ENCODE measurements at regions not wholly inside any gene's neighbourhood (a gene's known extent, or its start where the extent isn't known, plus 50 kb on each side); places are given as distances from the start of the nearest gene placed in this dataset.

DNA sequence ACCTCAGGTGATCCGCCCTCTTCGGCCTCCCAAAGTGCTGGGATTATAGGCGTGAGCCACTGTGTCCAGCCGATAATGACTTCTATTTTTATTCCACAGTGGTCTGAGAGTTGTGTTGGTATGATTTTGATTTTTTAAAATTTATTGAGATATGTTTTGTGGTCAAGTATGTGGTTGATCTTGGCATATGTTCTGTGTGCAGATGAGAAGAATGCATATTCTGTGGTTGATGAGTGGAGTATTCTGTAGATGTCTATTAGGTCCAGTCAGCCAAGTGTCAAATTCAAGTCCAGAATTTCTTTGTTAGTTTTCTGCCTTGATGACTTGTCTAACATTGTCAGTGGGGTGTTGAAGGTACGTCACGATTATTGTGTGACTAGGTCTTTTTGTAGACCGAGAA, 338.2 kb upstream of the TARS1 start:
- H2AFZ ChIP-seq (ENCODE audit: low read depth, low read length), result no peak overlapping the region
- no peaks in the 10 kb centered on the region for H3K36me3 ChIP-seq (ENCODE audit: control insufficient read depth, insufficient read depth, low read length)
- no peak for DNase-seq (ENCODE audit: extremely low read depth in 1 of 4, low spot score in 3 of 4)
- no TSS peak for BruUV-seq (replicated peaks)
- no peak overlapping the region for H3K4me3 ChIP-seq
- H3K4me2 ChIP-seq (ENCODE audit: insufficient read depth, low read length), result no peak overlapping the region
- H3K9ac ChIP-seq (ENCODE audit: insufficient read depth in 1 of 2, low read depth in 2 of 2, low read length in 2 of 2), result no peak overlapping the region
- ChIA-PET CTCF (ENCODE audit: low intra/inter-chr PET ratio) (no interaction called here), POLR2A (no interaction called here)
- no peak overlapping the region for H3K27ac ChIP-seq (ENCODE audit: extremely low read depth, low read depth, low read length)
- no peaks in the 10 kb centered on the region for H4K20me1 ChIP-seq (replicated peaks; ENCODE audit: control insufficient read depth, insufficient read depth, low read length)
- ATAC-seq, result no peak
- H3K27me3 ChIP-seq (ENCODE audit: control insufficient read depth in 2 of 2, insufficient read depth in 2 of 2, low read length in 2 of 2), result no peaks in the 10 kb centered on the region
- intact Hi-C loops (cut with micrococcal nuclease), result no loop called here
- no peaks in the 10 kb centered on the region; the same call in none of the 2 replicates for H3K9me3 ChIP-seq (replicated peaks; ENCODE audit: control insufficient read depth, insufficient read depth, low read depth, low read length)
- 3% methylated on average over 7 of the region's 7 CpGs for WGBS (ENCODE audit: insufficient coverage, low coverage, missing lambda C conversion rate)
- H3K79me2 ChIP-seq (ENCODE audit: control insufficient read depth, insufficient read depth, low read length), result no peaks in the 10 kb centered on the region
- FAIRE-seq, result no peak
- no peaks in the 10 kb centered on the region for H3K4me1 ChIP-seq (replicated peaks in 1 of 2; ENCODE audit: control insufficient read depth in 2 of 2, insufficient read depth in 2 of 2, low read length in 2 of 2)
- H3K9me1 ChIP-seq (ENCODE audit: control insufficient read depth, insufficient read depth, low read length), result no peaks in the 10 kb centered on the region
- in situ Hi-C loops (cut with MboI), result no loop called here
- TF ChIP-seq ATF2 (CRISPR knock-in tag; IDR thresholded peaks at IDR 0.05) (no peak), CREBBP (IDR thresholded peaks at IDR 0.05; ENCODE audit: low read depth, low read length) (no peak), DPF2 (IDR thresholded peaks at IDR 0.05) (no peak), ZSCAN32 (CRISPR knock-in tag; IDR thresholded peaks at IDR 0.05) (no peak), KDM5B (IDR thresholded peaks at IDR 0.05; ENCODE audit: insufficient replicate concordance, low read depth, low read length) (no peak), EP300 (IDR thresholded peaks at IDR 0.05; ENCODE audit: low read length) (no peak), ZFP36 (IDR thresholded peaks at IDR 0.05; ENCODE audit: low read depth, low read length, partially characterized antibody) (no peak), ATF7 (IDR thresholded peaks at IDR 0.05) (no peak), FOXJ2 (tag; IDR thresholded peaks at IDR 0.05) (no peak), ARNT (IDR thresholded peaks at IDR 0.05) (no peak), HBP1 (CRISPR knock-in tag; IDR thresholded peaks at IDR 0.05) (no peak), ZFX (CRISPR knock-in tag; IDR thresholded peaks at IDR 0.05) (no peak), STAT6 (CRISPR knock-in tag; IDR thresholded peaks at IDR 0.05) (no peak), ADNP (tag; IDR thresholded peaks at IDR 0.05) (no peak)
- TF ChIP-seq, protein P1, sequence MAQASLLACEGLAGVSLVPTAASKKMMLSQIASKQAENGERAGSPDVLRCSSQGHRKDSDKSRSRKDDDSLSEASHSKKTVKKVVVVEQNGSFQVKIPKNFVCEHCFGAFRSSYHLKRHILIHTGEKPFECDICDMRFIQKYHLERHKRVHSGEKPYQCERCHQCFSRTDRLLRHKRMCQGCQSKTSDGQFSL (CRISPR knock-in tag; IDR thresholded peaks at IDR 0.05), result no peak
- TF ChIP-seq, protein P1 (tag; IDR thresholded peaks at IDR 0.05), result no peak
- TF ChIP-seq, protein P2, sequence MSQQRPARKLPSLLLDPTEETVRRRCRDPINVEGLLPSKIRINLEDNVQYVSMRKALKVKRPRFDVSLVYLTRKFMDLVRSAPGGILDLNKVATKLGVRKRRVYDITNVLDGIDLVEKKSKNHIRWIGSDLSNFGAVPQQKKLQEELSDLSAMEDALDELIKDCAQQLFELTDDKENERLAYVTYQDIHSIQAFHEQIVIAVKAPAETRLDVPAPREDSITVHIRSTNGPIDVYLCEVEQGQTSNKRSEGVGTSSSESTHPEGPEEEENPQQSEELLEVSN (IDR thresholded peaks at IDR 0.05; ENCODE audit: borderline replicate concordance in 1 of 2, extremely low read depth in 1 of 2, insufficient read depth in 1 of 2, insufficient read length in 1 of 2, low read depth in 1 of 2, low read length in 1 of 2, poor library complexity in 1 of 2, severe bottlenecking in 1 of 2), result no peak
